MCF 10A (cell line): ENCODE measurements at regions not wholly inside any gene's neighbourhood (a gene's known extent, or its start where the extent isn't known, plus 50 kb on each side); places are given as distances from the start of the nearest gene placed in this dataset.

Source experiments
- BruUV-seq: library from RNA; stranded (reverse); fragments of 400-500 nt; replicated peaks from 2 replicates; lab custom pipeline; 2021; lab: Mats Ljungman, UMichigan
- CTCF ChIA-PET: fragments of 300-600 bp; sonication (Branson Sonifier 250); formaldehyde crosslinking; extraction: SDS; loops from one replicate; lab custom pipeline; 2021; ENCODE audit warnings: antibody characterized with exemption, inconsistent platforms; lab: Yijun Ruan, JAX
- POLR2A ChIA-PET: fragments of 300-600, 350-650 bp; sonication (Branson Sonifier 250); formaldehyde crosslinking; extraction: SDS; loops from one replicate; lab custom pipeline; 2020; ENCODE audit warnings: antibody characterized with exemption, inconsistent platforms; lab: Yijun Ruan, JAX
- DNase-seq: peaks from one replicate; pipeline ENCODE4 v3.0.0-alpha.2; 2018; ENCODE audit not compliant: unreplicated experiment
- H3K27ac Mint-ChIP-seq: one replicate; pipeline ENCODE4 v1.8.0; 2022; ENCODE audit warnings: mild to moderate bottlenecking, low read depth, mixed read lengths; ENCODE audit not compliant: unreplicated experiment
- H3K27me3 Mint-ChIP-seq: one replicate; pipeline ENCODE4 v1.8.0; 2022; ENCODE audit warnings: mixed read lengths; ENCODE audit not compliant: insufficient read depth, unreplicated experiment
- H3K36me3 Mint-ChIP-seq: one replicate; pipeline ENCODE4 v1.8.0; 2022; ENCODE audit warnings: mild to moderate bottlenecking, moderate library complexity, mixed read lengths; ENCODE audit not compliant: insufficient read depth, unreplicated experiment
- H3K4me1 Mint-ChIP-seq: one replicate; pipeline ENCODE4 v1.8.0; 2022; ENCODE audit warnings: mixed read lengths; ENCODE audit not compliant: insufficient read depth, unreplicated experiment
- H3K4me3 Mint-ChIP-seq: one replicate; pipeline ENCODE4 v1.8.0; 2022; ENCODE audit warnings: mild to moderate bottlenecking, moderate library complexity, mixed read lengths; ENCODE audit not compliant: unreplicated experiment
- H3K9me3 Mint-ChIP-seq: one replicate; pipeline ENCODE4 v1.8.0; 2022; ENCODE audit warnings: mixed read lengths; ENCODE audit not compliant: unreplicated experiment
- CTCF ChIP-seq: fragments of 200-600 bp; IDR thresholded peaks from one replicate; pipeline ENCODE4 v1.8.0; 2022; ENCODE audit warnings: antibody characterized with exemption, mild to moderate bottlenecking; ENCODE audit not compliant: unreplicated experiment
- intact Hi-C: fragments of 100-400 bp; cut with micrococcal nuclease; formaldehyde crosslinking; loops from 2 replicates; pipeline ENCODE4 v1.14.1; 2022

- intact Hi-C loops, result no loop called here
- H3K4me3 Mint-ChIP-seq, result no peak overlapping the region
- DNase-seq, result no peak
- no peaks in the 10 kb centered on the region for H3K9me3 Mint-ChIP-seq
- no TSS peak for BruUV-seq
- H3K27ac Mint-ChIP-seq, result no peak overlapping the region
- CTCF ChIA-PET, result no interaction called here
- H3K4me1 Mint-ChIP-seq, result no peaks in the 10 kb centered on the region
- no peaks in the 10 kb centered on the region for H3K27me3 Mint-ChIP-seq
- no peak for TF ChIP-seq CTCF
- H3K36me3 Mint-ChIP-seq, result peaks cover 21% of the 10 kb centered on the region
- POLR2A ChIA-PET, result interaction anchor here (0.7 kb wide), 1 partner anchor 195 kb away, joined by 4 read pairs; no protein-coding TSS in a partner anchor
Measured at GRCh38 chr6:144736763-144737162, 451.6 kb downstream of the UTRN start.

- H3K4me3 Mint-ChIP-seq, result no peak overlapping the region
- peaks cover 23% of the 10 kb centered on the region for H3K36me3 Mint-ChIP-seq
- CTCF ChIA-PET, result no interaction called here
- DNase-seq, result no peak
- no peaks in the 10 kb centered on the region for H3K27me3 Mint-ChIP-seq
- POLR2A ChIA-PET, result interaction anchor here (0.7 kb wide), 1 partner anchor 48 kb away, joined by 3 read pairs; no protein-coding TSS in a partner anchor
- H3K27ac Mint-ChIP-seq, result no peak overlapping the region
- BruUV-seq, result no TSS peak
- no peaks in the 10 kb centered on the region for H3K4me1 Mint-ChIP-seq
- no peaks in the 10 kb centered on the region for H3K9me3 Mint-ChIP-seq
- intact Hi-C loops, result no loop called here
- TF ChIP-seq CTCF, result no peak
Measured at GRCh38 chr6:144737998-144738397, 452.9 kb downstream of the UTRN start.

GRCh38 chr6:144739873-144740272 is 454.7 kb downstream of the UTRN start:
- Mint-ChIP-seq H3K36me3 (peaks cover 14% of the 10 kb centered on the region), H3K27me3 (no peaks in the 10 kb centered on the region), H3K4me1 (no peaks in the 10 kb centered on the region), H3K9me3 (no peaks in the 10 kb centered on the region), H3K4me3 (no peak overlapping the region), H3K27ac (no peak overlapping the region)
- ChIA-PET CTCF (no interaction called here), POLR2A (no interaction called here)
- intact Hi-C loops, result no loop called here
- no peak for DNase-seq
- BruUV-seq, result no TSS peak
- no peak for TF ChIP-seq CTCF

- ChIA-PET CTCF (no interaction called here), POLR2A (interaction anchor here (0.7 kb wide), 1 partner anchor 1062 kb away, joined by 3 read pairs; no protein-coding TSS in a partner anchor)
- TF ChIP-seq CTCF, result no peak
- Mint-ChIP-seq H3K9me3 (no peaks in the 10 kb centered on the region), H3K27me3 (no peaks in the 10 kb centered on the region), H3K36me3 (peaks cover 13% of the 10 kb centered on the region), H3K4me3 (no peak overlapping the region), H3K4me1 (no peaks in the 10 kb centered on the region), H3K27ac (no peak overlapping the region)
- intact Hi-C loops, result no loop called here
- no TSS peak for BruUV-seq
- DNase-seq, result no peak
Measured at GRCh38 chr6:144741659-144742058, 456.5 kb downstream of the UTRN start.
